GM21367 (cell line): ENCODE measurements at regions not wholly inside any gene's neighbourhood (a gene's known extent, or its start where the extent isn't known, plus 50 kb on each side); places are given as distances from the start of the nearest gene placed in this dataset.
"Not testable (repeated sequence)": the region's sequence is repeated elsewhere in the genome, so short reads cannot be mapped to it uniquely, and the experiment has no call there.

ENCODE experiments used
- ATAC-seq: cut with Tn5 transposase; IDR thresholded peaks from one replicate; pipeline ENCODE4 v1.9.1; 2021; ENCODE audit not compliant: unreplicated experiment

- not testable (repeated sequence) for ATAC-seq
Observed at GRCh38 chr5:1598950-1599737, 75.4 kb upstream of the LPCAT1 start.

GRCh38 chr5:1597093-1597473 is 73.3 kb upstream of the LPCAT1 start:
- ATAC-seq, result not testable (repeated sequence)

DNA sequence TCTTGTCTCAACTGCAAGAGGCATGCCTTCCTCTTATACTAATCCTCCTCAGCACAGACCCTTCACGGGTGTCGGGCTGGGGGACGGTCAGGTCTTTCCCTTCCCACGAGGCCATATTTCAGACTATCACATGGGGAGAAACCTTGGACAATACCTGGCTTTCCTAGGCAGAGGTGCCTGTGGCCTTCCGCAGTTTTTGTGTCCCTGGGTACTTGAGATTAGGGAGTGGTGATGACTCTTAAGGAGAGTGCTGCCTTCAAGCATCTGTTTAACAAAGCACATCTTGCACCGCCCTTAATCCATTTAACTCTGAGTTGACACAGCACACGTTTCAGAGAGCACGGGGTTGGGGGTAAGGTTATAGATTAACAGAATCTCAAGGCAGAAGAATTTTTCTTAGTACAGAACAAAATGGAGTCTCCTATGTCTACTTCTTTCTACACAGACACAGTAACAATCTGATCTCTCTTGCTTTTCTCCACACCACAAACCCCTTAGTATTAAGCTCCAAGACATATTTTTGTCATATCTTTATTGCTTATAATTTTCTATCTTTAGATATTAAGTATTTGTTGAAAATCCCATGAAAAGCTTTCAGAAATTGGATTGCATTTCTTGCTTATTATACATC is 72.8 kb upstream of the LPCAT1 start:
- ATAC-seq, result not testable (repeated sequence)

DNA sequence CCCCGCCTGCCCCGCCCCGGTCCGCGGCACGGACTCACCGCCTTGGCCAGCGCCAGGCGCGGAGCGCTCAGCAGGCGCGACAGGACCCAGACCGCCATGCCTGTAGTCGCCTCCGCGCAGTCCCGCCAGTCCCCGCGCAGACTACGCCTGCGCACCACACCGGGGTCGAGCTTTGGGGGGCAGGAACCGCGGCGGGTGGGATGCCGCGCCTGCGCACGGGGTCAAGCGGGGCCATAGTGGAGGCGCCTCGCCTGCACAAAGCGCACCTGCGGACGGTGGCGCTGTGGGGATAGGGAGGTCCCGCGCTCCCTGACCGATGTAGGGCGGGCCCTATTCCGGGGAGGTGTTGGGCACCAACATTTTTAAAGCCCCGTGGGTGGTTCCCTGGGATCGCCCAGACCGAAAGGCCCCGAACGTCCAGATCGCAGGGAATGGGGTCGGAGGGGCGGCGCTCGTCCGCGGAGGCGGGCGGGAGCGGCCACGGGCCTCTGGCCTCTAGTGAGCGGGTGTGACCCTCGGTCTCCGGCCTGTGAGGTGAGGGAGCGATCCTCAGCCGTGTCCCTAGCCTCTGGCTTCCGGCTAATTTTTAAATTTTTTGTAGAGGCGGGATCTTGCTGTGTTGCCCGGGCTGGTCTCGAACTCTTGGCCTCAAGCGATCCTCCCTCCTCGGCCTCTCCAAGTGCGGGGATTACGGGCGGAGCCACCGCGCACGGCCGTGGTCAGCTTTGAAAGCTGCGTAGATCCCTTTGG is 70.8 kb upstream of the LPCAT1 start:
- peak; percentile 86 for ATAC-seq

DNA sequence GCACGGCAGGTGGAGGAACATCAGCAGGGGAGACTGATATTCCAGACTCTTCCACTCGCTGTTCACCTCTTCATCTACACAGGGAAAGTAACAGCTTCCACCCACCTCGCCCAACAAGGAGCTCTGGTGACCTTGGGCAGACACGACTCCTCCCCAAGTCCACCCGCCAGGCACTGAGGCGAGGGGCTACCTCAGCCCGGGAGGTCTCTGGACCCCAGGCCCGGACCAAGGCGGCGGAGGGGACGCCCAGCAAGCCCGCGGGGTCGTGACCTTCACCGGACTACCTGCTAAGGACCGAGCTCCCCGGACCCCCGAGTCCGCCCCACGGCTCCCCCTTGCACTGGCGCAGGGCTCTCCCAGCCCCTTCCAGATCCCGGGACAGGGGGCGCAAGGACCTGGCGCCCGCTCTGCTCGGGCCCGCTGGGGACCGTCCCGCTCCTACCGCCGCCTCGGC is 70.2 kb upstream of the LPCAT1 start:
- peak; percentile 2 for ATAC-seq

DNA sequence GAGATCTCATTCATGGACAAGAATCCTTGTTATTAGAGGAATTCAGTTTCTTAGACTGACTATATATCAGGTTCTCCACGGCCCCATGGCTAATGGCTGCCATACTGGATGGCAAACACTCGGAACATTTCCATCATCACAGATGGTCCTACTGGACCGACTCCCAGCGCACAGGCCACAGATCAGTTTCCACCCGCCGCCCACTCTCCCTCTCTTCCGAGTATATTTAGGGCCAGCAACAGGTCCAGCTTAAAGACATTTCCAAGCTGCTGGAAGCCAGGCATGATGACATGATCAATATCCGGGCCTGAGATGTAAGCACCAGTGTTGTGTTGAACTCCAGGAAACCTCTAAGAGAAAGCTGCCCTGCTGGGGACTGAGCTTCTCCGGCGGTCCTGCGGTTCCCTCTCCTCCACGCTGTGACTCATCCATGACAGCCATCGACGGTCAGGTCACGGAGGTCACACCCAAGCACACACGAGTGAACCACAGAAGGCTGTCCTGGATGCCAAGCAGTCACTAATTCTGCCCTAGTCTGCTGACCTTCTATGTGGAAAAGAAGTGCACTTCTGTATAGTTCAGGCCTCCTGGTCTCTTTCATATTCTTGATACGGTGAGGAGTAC is 64.4 kb upstream of the LPCAT1 start:
- not testable (repeated sequence) for ATAC-seq

DNA sequence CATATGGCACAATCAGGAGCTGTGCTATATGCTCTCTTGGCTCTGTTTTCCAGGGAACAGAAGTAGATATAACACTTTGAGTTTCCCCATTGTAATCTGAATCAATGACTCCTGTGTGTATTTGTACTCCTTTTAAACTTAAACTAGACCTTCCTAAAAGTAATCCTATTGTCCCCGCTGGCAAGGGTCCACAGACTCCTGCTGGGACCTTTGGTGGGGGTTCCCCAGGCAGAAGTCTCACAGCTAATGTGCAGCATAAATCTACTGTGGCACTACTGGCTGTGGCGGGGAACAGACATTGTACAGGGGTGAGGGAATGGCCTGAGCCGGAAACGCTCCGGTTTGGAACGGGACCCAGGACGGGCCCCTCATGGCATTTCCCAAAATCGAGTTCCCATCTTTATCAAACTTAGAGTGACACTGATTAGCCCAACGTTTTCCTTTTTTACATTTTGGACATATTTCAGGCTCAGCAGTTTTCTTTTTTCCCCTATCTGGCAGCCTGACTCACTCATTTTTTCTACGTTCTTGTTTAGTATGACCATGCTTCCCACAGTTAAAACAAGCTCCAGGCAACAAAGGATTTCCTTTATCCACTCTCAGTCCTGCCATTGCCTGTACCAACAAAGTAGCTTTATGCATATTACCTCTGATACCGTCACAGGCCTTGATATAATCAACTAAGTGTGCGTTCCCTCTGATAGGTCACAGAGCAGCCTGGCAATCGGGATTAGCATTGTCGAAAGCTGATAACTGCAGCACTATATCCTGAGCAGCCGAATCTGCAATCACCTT is 59.5 kb upstream of the LPCAT1 start:
- not testable (repeated sequence) for ATAC-seq

DNA sequence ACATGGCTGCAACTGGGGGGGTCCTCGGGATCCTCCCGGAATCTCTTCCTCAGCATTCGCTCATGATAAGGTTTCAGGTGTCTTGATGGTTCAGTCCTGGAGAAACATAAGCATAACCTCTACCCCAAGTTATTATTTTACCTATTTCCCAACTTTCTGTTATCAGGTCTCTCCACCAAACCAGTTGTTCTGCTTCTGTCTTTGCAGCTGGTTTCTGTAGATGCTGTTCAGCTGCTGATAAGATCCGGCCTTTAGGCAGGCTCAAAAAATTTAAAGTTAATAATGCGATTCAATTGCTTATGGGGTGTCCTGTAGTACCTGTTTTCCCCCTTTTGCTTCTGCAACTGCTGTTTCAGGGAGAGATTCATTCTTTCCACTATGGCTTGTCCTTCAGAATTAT is 55.6 kb upstream of the LPCAT1 start:
- not testable (repeated sequence) for ATAC-seq

DNA sequence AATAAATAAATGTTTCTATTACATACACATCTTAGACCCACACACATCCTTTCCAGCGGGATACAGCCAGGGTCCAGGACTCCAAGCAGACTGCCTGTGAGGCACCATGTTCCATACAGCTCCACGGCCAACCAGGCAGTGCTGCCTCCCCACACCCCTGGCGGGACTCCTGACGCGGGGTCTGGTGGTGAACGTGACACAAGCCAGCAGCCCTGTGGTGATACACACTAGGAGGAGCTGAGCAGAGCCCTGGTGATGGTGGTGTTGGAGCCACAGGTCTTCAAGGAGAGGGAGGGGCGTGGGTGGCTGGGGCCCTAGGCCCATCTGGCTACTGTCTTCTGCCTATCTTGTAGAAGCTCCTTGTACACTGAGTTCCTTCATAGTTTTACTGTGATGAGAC is 53.1 kb upstream of the LPCAT1 start:
- not testable (repeated sequence) for ATAC-seq

- not testable (repeated sequence) for ATAC-seq
Observed at GRCh38 chr5:1575991-1576714, 52.4 kb upstream of the LPCAT1 start.

- ATAC-seq, result not testable (repeated sequence)
Observed at GRCh38 chr5:1575491-1575890, 51.7 kb upstream of the LPCAT1 start.

- ATAC-seq, result not testable (repeated sequence)
Observed at GRCh38 chr5:1574023-1574318, 50.2 kb upstream of the LPCAT1 start.

GRCh38 chr5:1573217-1574022 is 49.7 kb upstream of the LPCAT1 start:
- not testable (repeated sequence) for ATAC-seq
